Tongue (tissue), 1 donor: ENCODE measurements at regions not wholly inside any gene's neighbourhood (a gene's known extent, or its start where the extent isn't known, plus 50 kb on each side); places are given as distances from the start of the nearest gene placed in this dataset.
"Not testable (repeated sequence)": the region's sequence is repeated elsewhere in the genome, so short reads cannot be mapped to it uniquely, and the experiment has no call there.

ENCODE experiments used
- DNase-seq: peaks from one replicate; pipeline ENCODE4 v3.0.0-alpha.2; 2015

DNA sequence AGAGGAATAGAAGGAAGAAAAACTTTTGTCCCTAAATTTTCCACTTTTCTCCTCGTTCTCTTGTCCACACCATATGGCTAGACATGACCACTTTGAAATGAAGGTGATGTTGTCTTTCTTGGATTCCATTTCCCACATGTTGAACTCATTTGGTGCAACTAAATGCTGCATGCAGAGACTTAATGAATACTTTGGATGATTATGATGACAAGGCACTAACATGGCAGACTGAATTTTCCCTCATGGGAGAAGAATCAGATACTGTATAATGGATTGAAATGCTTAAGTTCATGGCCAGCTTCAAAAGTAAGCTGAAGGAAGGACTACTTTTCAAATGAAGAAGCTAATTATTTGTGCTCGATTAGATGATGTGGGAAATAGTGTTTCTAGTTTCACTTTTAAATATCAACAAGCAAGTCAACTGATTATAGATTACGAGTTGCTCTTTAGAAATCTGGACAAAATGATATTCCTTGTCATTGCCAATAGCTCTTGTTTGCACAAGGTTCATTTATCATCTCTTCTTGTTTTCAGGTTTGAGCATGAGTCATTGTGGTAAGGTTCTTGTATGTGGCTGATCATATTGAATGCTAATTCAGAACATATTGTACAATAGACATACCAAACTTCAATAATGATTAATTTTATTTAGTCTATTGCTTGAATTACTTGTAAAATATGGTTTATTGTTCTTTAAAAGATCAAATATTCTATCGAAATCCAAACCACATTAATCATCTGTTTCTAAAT, 501.3 kb upstream of the FTMT start:
- DNase-seq: no peak

DNA sequence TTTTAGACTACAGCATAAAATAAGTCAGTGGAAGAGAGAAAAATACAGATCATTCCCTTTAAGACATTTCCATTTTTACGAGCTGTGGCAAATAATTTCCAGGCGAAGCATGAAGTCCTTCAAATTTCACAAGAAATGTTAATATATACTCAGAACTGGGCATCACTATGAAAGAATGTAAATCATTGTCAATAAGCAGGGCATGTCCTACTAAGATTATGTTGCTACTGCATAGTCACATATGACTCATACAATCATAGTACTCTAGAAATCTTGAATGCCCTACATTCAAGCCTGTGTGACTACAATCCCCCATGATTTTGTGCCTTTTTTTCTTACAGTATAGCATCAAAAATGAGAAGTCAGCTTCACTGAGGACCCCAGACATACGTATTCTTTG, 485.2 kb upstream of the FTMT start:
- DNase-seq: no peak

DNA sequence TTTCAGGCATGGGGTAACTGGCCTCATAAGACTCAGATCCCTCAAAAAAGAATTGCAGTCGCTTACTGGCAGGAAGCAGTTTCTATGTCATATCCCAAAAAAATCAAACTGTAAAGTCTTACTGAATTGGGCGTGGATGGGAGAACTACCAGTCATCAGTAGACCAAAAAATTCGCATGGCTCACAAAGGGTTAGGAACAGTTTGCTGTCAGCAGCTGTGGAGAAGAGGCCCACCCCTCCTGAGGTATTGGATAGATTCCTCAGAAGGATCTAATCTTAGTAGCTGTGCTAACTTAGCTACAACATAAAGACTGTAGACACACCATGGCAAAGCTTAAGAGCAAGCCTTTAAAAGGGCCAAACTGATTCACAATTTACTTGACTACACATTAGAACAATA, 478.3 kb upstream of the FTMT start:
- peak; percentile 4 for DNase-seq

DNA sequence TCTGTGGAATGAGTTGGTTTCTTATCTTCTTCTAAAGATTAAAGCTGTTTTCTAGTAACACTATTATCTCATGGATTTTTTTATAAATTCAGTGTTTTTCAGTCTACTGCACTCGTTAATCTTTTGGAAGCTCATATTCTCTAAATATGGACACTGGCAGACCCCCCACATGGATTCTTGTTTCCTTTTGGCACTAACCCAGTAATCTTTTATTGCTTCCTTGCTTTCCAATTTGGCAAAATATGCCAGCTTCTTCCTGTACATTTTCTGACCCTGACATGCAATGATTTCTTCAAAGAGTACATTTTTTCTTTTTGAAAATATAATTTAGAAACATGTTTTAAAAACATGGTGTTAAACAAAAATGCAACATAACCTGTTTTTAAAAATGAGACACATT, 474.2 kb upstream of the FTMT start:
- no peak for DNase-seq

DNA sequence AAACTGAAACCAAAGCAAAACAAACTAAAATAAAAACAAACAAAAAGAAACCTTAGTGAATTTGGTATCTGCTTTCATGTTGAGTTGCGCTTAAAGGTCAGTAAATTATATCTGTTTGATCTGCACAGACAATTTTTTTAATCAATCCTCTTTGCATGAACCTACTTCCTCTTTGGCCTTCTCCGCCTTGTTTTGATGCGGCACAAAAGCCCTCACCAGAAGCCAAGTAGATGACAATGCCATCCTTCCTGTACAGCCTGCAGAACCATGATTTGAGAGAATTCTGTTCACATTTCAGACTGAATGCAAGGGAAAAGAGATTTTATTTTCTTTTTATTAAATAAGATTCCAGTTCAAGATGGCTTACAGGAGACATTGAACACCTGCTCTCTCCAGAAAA, 473.6 kb upstream of the FTMT start:
- no peak for DNase-seq

DNA sequence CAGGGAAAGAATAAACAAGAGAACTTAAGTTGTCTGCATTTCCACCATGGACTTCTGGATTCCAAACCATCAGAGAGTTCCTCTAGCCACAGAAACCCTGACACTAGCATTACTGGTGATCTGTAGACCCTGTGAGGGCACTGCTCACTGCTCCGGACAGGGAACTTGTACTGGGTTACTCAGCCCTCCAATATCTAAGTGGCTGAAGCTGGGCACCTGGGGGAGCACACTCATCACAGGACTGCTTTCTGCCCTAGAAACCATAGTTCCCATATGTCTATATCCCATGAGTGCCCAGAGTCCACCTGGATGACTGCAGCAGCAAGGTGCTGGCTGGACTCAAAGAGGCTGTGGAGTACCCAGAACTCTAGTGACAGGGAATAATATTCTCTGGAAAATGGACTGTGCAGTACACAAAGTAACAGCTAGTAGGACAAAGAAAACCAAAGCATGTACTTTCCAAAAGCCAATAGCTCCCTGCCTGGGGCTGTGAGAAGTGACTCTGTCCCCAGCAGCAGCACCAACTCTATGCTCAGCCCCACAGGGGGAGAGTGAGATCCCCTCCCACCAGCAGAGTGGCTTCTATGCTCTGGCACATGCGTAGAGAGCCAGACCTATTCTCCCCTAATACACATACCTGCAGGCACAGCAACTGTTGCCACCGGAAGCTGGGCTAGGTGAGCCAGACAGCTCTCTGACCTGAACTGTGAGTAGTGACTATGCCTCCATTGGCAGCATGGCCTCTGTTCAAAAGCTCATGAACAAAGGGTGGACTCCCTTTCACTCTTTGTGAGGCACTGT, 472.9 kb upstream of the FTMT start:
- no peak for DNase-seq

DNA sequence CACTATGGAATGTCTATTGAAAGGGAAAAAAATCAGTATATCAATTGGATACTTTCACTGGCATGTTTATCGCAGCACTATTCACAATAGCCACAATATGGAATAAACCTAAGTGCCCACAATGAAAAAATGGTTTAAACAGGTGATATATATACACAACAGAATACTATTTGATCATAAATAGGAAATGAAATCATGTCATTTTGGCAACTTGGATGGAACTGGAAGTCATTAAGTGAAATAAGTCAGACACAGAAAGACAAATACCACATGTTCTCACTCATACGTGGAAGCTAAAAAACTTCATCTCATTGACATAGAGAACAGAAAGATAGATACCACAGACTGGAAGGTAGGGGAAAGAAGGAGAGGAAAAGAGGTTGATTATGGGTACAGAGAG, 471.6 kb upstream of the FTMT start:
- DNase-seq: no peak

DNA sequence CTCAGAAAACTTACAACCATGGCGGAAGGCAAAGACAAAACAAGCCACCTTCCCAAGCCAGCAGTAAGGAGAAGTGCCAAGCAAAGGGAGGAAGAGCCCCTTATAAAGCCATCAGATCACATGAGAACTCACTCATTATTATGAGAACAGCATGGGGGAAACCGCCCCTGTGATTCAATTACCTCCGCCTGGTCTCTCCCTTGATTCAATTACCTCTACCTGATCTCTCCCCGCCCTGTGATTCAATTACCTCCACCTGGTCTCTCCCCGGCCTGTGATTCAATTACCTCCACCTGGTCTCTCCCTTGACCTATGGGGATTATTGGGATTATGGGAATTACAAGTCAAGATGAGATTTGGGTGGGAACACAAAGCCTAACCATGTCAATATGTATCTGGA, 467.3 kb upstream of the FTMT start:
- DNase-seq: no peak

DNA sequence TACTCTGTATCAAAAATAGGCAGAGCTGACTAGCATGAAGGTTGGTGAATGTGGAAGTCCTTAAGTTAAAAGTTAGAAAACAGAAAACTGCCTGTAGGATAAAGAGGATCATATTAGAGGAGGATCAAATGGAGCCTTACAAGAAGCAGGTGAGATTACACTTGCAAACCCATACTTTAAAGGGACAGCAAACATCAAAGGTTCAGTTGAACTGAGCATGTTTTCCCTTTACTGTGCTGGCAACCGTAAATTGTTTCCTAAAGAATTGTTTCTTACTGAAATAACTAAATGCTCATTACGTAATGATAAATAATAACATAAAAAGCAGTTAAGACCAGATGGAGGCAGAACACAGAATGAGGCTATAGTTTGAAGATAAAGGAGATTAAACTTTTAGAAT, 465.3 kb upstream of the FTMT start:
- DNase-seq: no peak

DNA sequence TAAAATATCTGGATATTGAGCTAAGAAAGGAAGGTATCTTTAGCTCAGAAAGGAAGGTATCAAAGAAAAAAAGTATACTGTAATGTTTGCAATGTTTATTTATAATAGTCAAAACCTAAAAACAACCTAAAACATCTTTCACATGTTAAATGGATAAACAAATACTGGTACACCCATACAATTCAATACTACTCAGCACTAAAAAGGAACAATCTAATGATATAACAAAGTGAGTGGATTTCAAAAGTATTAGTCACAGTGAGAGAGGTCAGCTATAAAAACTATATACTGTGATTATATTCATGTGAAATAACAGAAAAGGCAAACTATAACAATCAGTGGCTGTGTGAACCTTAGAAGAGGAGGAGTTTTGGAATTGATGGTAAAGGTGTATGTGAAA, 455.0 kb upstream of the FTMT start:
- no peak for DNase-seq

DNA sequence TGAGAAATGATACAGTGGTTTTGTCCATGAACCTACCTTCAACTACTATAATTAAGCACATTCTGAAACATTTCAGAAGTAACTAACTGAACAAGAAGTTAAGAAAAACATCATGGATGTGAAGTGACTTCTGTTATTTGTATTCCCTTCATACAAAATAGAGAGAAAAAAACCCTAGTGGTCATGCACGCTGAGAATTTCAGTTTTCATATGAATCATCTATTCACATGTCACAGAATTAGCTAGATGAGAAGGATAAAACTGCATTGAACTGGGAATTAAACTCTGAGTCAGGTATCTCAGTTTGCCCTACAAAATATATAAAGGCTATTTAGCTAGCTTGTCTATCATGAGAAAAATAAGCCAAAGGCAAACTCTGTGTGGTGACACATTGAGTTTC, 451.8 kb upstream of the FTMT start:
- DNase-seq: no peak

DNA sequence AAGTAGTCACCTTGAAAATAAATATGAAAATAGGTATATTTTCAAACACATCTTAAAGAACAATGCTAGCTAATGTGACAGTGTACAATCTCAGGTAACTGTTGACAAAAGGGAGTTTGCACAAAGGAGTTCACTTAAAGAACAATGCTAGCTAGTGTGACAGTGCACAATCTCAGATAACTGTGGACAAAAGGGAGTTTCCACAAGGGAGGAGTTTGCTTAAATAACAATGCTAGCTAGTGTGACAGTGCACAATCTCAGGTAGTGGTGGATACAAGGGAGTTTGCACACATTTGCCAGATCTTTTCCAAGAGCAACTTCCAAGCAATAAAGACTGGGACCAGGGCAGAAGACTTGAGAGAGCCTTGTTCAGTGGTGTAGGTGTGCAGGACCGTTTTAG, 442.9 kb upstream of the FTMT start:
- DNase-seq: no peak

DNA sequence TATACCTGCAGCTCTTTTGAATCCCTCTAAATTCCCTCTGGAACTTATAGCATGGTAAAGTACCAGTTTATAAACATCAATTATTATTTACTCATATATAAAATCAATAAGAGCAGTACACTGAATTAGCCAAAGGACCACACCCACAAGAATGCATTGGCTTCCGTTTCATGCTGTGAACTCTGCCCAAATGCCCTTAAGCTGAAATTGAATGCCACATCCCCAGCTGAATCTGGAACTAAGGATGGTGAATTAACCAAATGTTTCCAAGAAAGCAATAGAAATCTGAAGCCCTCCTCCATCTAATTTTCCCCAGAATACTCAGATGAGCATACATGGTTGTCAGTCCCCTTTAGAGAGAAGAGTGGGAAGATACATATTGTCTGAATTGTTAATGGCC, 436.4 kb upstream of the FTMT start:
- DNase-seq: no peak

DNA sequence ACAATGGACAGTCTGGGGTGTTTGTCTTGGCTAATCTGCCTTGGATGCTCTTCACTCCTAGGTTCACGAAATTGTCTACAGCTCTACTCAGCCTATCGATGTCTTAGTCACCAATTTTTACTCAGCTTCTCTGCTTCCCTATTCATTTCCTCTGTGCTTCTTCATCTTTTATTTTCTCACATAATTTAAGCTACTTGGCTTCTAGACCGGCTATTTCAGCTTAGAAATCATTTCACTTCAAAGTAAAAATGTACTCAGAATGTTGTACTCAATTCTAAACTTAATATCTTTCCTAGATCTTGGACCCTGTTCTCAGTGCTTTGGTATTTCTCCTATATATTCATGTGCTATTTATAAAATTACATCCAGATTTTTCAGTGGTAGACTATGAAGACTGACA, 430.0 kb upstream of the FTMT start:
- no peak for DNase-seq

DNA sequence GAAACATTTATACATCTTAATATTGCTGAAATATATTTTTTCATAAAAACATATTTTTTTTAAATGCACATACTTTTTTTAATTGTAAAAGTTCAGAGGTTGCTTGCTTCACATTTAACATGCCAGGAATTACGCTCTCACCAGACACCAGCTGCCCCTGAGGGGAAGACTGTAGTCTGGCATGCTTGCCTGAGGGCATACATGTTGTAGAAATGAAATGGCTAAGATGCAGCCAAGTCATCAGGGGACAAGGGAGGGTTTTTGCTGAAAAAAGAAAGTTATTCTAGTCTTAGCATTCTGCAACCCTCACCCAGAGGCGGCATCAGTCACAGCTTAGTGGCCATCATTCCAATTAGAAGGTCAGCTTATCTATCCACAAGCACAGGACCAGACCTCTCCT, 426.7 kb upstream of the FTMT start:
- DNase-seq: no peak

DNA sequence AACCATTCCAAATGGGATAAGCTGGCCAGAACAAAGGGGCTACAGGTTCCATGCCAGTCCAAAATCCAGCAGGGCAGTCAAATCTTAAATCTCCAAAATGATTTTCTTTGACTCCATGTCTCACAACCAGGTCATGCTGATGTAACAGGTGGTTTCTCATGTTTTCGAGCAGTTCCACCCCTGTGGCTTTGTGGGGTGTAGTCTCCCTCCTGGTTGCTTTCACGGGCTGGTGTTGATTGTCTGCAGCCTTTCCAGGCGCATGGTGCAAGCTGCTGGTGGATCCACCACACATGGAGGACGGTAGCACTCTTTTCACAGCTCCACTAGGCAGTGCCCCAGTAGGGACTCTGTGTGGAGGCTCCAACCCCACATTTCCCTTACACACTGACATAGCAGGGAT, 425.5 kb upstream of the FTMT start:
- DNase-seq: no peak

DNA sequence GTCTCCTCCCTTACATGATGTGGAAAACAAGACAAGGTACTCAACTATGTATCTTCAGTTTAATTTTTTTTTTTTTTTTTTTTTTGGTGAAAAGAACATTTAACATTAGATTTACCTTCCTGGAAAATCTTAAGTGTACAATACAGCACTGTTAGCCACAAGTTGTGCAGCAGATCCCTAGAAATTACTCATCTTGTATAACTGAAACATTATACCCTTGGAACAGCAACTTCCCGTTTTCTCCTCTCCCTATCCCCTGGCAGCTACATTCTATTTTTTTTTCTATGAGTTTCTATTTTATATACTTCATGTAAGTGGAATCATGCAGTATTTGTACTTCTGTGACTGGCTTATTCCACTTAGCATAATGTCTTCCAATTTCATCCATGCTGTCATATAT, 421.9 kb upstream of the FTMT start:
- DNase-seq: no peak

DNA sequence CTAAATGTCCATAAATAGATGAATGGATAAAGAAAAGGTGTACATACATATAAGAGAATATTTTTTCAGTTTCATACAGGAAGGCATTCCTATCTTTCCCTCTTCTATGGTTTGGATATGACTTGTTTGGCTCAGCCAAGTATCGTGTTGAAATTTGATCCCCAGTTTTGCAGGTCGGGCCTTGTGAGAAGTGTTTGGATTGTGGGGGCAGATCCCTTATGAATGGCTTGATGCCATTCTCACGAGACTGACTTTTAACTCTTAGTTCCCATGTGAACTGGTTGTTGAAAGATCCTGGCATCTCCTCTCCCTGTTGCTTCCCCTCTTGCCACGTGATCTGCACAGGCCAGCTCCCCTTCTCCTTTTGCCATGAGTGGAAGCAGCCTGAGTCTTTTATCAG, 421.1 kb upstream of the FTMT start:
- no peak for DNase-seq

DNA sequence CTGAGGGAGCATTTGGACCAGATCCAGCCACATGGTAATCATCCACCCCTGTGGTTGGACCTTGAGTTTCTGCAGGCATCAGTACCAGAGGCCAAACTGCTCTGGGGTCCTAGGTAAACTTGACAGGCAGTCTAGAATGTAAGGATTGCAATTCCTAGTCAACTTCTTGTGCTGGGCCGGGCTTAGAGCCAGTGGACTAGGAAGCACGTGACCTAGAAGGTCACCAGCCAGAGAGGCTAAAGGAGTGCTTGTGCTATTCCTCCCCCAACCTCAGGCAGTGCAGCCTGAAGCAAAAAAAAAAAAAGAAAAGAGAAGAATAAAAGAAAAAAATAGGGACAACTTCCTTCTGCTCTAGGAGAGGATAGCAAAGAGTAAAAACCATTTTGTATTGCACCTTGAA, 406.2 kb upstream of the FTMT start:
- no peak for DNase-seq

DNA sequence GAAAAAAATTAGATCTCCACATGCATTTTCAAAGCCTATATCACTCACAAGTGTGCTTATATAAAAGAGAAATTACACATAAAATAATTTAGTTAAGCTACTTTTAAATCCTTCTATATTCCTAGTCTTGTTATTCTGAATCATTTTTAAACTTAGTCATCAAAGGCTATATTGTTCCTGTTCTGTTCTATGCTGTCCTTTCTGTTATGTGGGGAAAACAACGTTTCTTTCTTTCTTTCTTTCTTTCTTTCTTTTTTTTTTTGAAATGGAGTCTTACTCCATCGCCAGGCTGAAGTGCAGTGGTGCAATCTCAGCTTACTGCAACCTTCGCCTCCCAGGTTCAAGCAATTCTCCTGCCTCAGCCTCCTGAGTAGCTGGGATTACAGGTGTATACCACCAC, 389.2 kb upstream of the FTMT start:
- no peak for DNase-seq

DNA sequence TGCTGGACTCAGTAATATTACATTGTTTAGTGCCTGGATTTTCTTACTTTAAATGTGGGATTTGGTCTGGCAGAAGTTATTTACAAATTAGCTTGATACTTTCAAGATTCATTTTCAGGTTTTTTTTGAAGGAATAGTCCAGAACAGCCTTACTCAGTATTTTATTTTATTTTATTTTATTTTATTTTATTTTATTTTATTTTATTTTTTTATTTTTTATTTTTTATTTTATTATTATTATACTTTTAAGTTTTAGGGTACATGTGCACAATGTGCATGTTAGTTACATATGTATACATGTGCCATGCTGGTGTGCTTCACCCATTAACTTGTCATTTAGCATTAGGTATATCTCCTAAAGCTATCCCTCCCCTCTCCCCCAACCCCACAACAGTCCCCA, 380.5 kb upstream of the FTMT start:
- not testable (repeated sequence) for DNase-seq

DNA sequence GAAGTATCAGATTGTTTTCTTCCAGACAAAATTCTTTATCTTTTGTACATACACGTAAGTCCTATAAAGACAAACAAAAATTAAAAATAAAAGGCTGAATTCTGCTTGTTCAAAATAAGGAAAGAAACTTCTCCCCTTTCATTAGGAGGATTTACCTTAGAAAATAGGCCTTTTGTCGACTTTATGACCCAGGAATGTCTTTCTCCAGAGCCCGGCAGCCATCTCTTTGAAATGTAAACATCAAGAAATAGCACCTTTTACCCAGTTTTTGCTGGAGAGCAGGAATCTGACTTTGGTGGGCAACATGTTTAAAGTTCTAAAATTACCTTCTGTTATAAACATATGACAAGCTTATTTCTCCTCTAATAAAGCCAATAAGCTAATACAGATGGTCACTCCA, 373.0 kb upstream of the FTMT start:
- DNase-seq: no peak

DNA sequence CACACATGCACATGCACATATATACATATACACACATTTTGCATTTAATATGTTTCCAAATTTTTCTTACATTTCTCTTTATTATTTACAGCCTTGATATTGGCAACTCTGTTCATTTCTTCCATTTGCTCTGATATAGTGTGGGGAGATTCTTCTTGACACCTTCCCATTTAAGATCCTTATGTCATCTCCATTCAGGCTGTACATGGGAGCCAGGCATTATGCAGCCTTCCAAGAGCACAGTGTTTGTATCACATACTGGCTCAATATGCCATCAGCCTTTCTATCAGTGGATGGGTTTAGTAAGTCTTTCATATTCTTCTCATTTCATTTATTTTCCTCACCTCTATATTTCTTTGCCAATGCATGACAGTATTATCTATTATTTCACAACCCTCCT, 372.3 kb upstream of the FTMT start:
- DNase-seq: no peak

DNA sequence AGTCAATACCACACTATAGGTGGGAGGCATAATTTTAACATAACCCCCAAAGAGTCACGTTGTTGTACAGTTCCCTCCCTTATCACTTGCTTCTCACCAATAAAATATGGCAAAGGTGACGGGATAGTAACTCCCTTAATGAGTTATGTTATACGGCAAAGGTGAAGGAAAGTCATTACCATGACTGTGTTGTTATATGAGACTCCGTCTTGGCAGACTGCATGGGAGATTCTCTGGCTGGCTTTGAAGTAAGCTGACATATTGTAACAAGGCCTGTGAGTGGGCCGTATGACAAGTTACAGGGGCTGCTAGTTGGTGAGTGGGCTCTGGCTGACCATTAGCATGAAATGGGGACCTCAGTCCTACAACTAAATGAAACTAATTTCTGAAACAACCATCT, 366.4 kb upstream of the FTMT start:
- DNase-seq: no peak
